HG02970 (cell line): ENCODE measurements at regions not wholly inside any gene's neighbourhood (a gene's known extent, or its start where the extent isn't known, plus 50 kb on each side); places are given as distances from the start of the nearest gene placed in this dataset.

Source experiments
- ATAC-seq: cut with Tn5 transposase; IDR thresholded peaks from one replicate; pipeline ENCODE4 v1.9.1; 2021; ENCODE audit warnings: mild to moderate bottlenecking, moderate library complexity, moderate number of reproducible peaks; ENCODE audit not compliant: unreplicated experiment, low FRiP score

GRCh38 chr22:48755059-48755949 lies 1072.4 kb downstream of the BRD1 start:
- ATAC-seq, result no peak

GRCh38 chr22:48754611-48755058 lies 1073.0 kb downstream of the BRD1 start:
- no peak for ATAC-seq

GRCh38 chr22:48753752-48754517 lies 1073.7 kb downstream of the BRD1 start:
- ATAC-seq, result no peak

GRCh38 chr22:48753381-48753730 lies 1074.3 kb downstream of the BRD1 start:
- no peak for ATAC-seq

GRCh38 chr22:48752451-48753380 lies 1075.0 kb downstream of the BRD1 start:
- no peak for ATAC-seq

- ATAC-seq, result no peak
Measured at GRCh38 chr22:48751539-48752437, 1075.9 kb downstream of the BRD1 start.

- no peak for ATAC-seq
Measured at GRCh38 chr22:48750826-48751440, 1076.7 kb downstream of the BRD1 start.

GRCh38 chr22:48750282-48750681 lies 1077.4 kb downstream of the BRD1 start:
- no peak for ATAC-seq

GRCh38 chr22:48749555-48750227 lies 1078.0 kb downstream of the BRD1 start:
- no peak for ATAC-seq

- no peak for ATAC-seq
Measured at GRCh38 chr22:48748860-48749554, 1078.7 kb downstream of the BRD1 start.

GRCh38 chr22:48748113-48748859 lies 1079.4 kb downstream of the BRD1 start:
- no peak for ATAC-seq

- ATAC-seq, result no peak
Measured at GRCh38 chr22:48746789-48747425, 1080.8 kb downstream of the BRD1 start.

- no peak for ATAC-seq
Measured at GRCh38 chr22:48745842-48746788, 1081.6 kb downstream of the BRD1 start.

- ATAC-seq, result no peak
Measured at GRCh38 chr22:48744967-48745841, 1082.5 kb downstream of the BRD1 start.

GRCh38 chr22:48744283-48744641 lies 1083.4 kb downstream of the BRD1 start:
- no peak for ATAC-seq
